ENCODE measurements at regions not wholly inside any gene's neighbourhood (a gene's known extent, or its start where the extent isn't known, plus 50 kb on each side); places are given as distances from the start of the nearest gene placed in this dataset.

DNA sequence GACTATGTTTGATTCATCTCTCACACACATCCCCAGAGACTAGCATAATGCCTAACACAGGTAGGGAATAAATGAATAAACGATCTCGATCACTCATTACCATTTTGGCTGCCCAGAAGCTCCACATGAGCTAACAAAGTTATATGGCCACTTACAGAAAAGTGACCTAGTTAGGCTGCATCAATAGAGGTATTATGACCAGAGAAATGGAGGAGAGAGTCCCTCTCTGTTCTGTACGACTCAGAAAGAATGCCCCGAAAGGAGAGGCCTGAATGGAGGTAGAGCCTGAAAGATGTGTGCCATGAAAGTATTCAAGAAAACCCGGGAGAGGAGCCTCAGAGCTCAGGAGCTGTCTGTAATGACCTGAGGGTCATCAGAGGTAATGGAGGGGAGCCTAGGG is 208.2 kb upstream of the GRIK3 start:
- DNase-seq, result no peak

DNA sequence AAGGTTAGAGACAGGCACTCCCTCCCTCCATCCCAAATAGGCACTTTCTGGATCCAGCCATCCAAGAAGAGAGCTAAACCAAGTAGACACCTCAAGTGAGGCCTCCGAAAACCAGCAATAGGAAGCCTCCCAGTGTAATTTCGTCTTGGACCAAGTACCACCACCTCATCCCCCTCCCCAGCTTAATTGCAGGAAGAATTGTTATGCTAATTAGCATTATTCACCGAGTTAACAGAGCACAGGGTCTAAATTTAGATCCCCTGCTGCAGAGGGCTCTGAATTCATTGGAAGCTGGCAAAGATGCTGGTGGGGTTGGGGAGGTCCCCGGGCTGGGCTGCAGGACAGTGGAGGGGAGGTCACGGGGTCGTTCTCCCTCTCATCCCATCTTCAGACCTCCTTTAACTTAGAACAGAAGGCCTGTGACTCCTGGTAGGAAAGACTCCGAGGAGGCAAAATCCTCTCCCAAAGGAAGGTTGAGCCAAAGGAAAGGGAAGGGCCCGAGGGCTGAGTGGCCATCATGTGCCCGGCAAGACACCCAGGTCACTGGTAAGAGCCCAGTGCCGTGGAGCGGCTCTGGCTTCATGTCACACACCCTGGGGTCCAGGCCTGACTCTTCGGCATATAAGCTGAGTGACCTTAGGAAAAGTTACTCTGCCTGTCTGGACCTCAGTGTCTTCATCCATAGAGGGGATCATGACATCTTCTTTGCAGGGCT is 209.2 kb upstream of the GRIK3 start:
- no peak for DNase-seq

DNA sequence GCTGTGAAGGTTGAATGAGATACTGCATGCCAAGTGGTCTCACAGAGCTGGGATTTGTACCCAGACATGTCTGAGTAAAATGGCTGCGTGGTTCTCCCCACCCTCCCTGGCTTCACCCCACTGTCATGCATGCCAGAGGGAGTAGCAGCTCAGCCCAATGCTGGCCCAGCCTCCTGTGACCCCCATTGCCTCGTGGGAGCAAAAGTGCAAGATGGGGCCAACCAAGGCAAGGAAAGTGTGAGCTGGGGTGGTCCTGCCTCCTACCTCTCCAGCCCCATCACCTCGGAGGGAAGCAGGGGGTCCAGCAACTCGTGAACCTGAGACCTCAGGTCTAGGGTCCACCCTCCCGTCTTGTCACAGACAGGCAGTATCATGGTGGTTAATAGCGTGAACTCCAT is 209.8 kb upstream of the GRIK3 start:
- DNase-seq, result no peak

DNA sequence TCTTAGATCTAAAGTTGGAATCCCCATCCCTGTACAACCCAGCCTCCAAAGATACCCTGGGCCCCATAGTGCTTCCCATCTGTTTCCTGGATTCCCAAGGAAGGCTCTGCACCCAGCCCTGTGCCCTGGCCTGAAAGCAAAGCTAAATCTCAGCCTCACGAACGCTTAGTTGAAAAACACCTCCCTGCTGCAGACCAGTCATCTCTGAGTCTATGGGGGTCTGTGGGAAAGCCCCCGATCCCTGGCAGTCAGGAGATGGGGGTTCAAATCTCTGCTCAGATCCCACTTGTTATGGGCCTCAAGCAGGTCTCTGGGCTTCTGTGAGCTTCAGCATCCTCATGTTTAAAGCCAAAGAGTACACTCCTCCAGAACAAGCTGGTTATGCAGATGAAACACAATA is 210.5 kb upstream of the GRIK3 start:
- no peak for DNase-seq

DNA sequence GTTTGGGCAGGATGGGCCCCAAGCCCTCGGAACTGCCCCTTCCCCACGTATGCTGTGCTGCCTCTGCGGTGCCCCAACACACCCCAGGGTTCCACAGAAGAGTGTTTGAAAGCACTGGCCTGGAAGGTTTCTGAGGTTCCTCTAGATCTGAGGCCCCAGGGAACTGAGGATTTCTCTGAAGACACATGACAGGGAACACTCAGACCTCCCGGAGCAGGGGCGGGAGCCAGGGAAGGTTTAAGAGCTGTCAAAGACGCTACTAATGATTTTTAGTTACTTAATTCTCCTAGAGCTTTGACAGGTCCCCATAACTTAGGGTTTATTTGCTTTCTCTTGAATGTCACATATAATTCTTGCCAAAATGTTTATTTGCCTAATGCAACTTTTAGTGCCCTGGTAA is 212.3 kb upstream of the GRIK3 start:
- no peak for DNase-seq

DNA sequence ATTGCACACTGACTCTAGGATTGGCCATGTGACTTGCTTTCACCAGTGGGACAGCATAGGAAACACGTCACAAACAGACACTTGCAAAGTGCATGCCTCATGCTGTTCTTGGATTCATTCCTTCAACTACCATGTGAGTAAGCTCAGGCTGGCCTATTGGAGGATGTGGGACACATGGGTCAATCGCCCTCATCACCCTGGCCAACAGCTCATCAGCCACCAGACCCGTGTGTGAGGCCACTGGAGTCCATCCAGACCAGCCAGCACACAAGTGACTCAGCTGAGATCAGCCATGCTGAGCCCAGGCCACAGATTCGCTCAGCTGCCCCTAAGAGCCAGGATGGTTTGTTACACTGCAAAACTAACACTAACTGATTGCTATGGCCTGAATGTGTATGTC is 216.1 kb upstream of the GRIK3 start:
- DNase-seq, result no peak

DNA sequence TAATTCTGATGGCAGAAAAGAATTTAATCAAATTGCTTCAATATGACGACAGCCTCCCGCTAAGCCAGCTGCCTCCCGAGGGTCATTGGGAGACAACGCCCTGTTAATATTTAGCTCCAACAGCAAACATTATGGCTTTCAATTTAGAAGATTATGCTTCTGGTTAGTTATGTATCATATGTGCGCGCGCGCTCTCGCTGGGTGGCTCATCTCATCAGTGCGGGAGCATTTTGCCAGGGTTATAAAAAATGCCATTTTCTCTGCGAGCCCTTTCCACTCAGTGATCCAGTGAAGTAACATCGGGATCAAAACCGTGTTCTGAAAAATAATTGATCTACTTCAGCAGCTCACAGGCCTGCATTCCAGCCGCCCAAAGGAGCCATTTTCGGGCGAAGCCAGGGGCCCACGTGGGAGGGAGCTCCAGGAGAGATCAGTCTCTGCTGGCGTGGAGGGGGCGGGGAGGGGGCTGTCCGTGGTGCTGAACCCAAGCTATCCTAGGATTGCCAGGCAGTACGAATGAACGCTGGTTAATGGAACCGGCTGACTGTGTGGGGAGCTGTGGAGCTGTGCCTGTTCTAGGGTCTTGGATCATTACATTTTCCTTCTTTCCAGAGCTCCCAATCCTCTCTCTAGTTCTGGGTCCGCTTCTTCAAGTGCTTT is 219.1 kb upstream of the ZC3H12A start:
- DNase-seq, result no peak

DNA sequence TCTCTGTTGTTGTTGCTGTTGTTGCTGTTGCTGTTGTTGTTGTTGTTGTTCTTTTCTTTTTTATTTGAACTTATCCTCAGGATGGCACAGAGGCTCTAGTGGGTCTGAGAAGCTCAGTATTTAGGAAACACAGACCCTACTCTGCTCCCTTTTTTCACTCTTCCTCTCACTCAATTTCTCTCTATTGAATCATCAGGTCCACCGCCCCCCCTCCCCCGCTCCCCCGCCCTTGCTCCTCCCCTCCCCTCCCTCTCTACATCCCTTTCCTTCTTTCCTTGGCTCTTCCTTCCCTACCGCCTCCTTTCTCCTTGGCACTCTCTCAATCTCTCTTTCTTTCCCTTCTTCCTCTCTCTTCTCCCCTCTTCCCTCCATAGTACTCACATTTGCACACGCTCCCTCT is 218.5 kb upstream of the ZC3H12A start:
- DNase-seq, result no peak

DNA sequence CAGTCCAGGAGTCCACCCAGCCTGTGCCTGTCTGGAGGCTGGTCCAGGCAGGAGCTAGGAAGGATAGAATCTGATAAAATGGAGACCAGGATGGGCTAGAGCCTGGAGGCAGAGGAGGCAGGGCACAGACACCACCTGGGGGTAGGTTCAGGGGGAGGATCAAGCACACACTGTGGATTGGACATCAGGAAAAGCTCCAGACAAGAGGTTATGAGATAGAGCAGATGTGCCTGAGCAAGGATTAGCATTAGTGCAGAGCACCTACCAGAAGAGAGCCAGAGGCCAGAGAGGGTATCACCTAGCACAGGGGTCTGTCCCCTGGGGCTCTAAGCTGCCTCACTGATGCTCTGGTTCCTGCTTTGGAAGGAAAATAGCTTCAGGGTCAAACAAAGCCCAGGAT is 216.7 kb upstream of the ZC3H12A start:
- no peak for DNase-seq

DNA sequence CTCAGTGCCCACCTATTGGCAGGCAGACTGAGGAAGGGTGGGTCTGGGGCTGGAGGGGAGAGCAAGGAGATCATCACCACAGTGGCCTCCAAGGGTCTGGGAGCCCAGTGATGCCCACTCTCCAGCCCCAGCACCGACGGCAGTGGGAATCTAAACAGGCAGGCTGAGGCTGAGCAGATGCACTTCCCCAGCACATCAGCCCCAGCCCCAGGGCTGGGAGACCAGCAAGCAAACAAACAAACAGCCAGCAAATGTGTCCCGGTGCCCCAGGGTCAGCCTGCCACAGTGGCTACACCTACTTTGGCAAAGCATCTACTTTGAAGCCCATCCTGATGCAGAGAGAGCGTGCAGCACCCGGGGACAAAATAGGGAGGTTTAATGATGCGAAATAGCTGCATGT is 216.3 kb upstream of the ZC3H12A start:
- DNase-seq, result no peak

DNA sequence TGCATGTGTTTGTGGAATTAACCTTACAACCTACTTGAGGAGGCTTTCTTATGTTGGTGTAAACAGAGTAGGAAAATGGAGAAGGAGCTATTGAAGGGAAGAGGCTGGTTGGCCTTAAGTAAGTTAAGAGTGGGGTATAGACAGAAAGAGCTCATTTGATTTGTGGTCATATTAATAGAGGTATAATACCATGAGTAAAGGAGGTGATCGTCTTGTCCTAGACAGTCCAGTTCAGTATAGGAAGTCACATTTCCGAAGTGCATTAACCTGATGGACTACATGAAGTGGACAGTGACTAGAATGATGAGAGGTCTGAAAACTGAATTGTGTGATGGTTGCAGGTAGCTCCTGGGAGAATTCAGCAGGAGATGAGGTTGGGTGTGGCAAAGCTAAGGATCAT is 215.4 kb upstream of the ZC3H12A start:
- DNase-seq, result no peak

DNA sequence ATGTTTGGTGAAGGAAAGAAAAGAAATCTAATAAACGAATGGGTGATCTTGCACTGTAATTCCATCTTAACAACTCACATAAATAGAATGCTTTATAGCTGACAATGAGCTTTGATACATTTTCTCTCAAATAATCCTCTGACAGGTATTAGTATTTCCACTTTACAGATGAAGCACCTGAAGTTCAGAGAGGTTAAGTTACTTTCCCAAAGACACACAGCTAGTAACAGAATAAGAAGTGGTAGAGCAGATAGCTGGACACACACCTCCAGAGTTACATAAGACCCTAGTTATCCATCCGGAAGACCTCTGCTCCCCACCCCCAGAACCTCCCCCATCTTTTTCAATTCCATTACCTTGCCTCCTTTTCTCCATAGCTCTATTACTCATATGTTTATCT is 213.3 kb upstream of the ZC3H12A start:
- no peak for DNase-seq

DNA sequence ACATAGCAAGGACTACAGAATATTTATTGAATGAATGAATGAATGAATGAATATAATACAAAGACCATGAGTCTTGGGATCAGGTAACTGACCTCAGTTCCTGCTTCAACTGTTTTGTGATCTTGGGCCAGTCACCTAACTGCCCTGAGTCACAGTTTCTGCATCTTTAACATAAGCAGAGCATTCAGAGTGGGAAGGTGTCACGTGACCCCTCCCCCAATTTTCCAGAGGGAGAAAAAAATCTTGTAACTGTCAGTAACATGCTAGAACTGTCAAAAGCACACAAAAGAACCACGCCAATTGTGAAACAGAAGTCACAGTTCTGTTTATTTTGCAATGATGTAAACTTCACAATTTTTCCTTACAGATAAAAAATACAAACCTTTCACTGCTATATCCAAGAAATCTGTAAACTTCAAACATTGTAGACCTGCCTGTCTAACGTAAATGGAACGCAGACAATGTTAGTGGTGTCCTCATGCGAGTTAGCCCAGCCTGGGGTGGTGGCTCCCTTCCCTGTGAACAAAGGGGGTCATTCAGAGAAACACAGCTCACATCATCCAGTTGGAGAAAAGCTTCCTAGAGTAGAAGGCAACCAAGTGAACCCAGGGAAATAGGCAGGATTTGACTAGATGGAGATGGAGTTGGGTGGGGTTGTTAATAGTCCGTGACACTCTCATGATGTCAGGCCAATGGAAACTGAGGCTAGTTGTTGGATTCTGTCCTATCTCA is 211.8 kb upstream of the ZC3H12A start:
- DNase-seq, result no peak

DNA sequence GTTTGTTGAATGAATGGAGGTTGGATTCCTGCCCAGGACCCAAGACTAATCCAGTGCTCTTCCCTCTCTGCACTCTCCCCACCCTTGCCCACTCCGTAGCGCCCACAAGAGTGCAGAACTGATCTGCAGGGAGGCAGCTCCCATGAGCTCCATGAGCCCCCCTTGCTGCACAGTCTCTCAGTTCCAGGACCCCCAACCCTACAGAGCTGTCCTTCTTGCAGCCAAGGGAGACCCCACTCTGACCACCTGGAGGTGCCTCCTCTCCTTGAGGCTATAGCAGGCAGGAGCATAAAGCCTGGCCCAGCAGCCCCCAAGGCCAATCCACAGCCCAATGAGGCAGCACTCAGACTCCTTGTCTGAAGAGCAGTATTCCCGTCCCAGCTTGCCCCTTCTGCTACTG is 209.2 kb upstream of the ZC3H12A start:
- no peak for DNase-seq

DNA sequence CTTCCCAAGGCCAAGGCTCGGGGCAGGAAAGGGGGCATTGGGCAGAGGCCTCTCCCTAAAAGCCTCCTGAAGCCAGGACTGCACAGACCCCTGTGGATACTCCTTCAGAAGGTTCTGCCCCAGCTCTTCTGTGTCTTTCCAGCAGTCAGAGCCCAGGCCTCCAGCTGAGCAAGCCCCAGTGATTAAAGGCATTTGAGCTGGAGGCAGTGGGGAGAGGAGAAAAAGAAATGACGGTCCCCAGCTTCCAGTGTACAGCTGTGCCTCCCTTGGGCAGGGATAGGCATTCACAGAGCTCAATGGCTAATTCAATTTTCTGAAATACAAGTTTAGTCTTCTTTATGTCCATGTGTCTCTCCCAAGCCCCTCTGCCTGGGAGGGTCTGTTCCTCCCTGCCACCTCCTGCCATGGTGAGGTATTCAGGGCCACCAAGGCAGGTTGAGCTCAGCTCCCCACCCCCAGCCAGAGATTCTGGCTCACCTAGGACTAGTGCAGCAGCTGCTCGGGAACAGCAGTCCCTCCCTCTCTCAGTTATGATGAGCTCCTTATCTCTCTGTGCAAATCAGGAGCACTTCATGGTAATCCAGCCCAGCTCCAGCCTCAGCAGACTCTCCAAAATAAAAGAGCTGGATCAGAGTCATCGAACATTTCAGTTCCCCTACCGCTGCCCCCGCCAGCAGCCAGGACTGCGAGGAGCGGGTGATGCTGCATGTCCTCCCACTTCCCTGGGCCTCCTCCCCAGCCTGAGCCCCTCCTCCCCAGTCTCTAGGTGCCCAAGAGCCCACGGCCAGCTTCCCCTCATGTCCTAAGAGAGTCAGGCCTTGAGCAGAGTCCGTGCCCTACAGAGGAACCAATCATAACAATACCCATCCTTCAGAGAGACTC is 208.4 kb upstream of the ZC3H12A start:
- no peak for DNase-seq

DNA sequence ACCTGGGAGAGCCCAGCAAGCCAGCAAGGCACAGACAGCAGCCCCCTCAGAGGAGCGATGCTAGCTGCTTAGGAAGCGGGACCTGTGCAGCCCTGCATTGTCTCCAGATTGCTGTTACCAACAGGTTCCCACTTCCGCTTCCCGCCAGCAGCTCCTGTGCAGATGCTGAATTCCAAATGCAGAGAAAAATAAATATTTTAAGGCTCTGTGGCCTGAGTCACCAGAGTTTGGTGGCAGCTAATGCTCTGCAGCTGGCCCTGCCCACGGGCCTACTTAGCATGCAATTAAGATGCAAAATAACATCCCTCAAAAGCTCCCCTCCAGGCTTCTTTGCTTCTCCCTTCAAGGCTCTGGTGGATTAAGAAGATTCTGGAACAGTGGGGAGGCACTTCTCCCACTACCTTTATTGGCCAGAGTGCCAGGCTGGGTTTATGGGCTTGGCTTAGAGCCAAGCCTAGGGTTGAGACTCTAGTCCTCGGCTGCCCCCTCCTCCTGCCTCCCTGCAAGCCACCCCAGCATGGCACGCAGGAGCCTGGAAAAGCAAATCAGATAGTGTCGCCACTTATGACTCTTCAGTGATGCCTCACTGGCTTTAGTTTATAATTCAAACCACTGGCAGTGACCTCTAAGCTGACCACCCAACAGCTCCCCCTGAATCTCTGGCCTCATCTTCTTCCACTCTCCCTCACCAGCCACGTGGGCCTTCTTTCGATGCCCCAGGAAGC is 207.1 kb upstream of the ZC3H12A start:
- no peak for DNase-seq

DNA sequence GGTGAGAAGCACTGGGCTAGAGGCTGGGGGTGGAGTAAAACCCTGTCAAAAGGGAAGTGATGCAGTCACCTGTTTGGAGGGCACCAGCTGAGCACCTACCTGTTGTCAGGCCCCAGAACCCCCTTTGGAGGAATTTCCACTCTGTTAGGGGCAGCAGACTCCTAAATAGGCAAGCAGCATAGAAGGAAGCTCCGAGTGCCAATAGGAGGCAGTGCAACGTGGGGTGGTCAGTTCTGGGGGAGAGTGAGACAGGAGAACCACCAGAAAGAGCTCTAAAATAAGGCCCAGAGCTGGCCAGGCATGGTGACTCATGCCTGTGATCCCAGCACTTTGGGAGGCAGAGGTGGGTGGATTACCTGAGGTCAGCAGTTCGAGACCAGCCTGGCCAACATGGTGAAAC is 203.7 kb upstream of the ZC3H12A start:
- DNase-seq, result no peak

DNA sequence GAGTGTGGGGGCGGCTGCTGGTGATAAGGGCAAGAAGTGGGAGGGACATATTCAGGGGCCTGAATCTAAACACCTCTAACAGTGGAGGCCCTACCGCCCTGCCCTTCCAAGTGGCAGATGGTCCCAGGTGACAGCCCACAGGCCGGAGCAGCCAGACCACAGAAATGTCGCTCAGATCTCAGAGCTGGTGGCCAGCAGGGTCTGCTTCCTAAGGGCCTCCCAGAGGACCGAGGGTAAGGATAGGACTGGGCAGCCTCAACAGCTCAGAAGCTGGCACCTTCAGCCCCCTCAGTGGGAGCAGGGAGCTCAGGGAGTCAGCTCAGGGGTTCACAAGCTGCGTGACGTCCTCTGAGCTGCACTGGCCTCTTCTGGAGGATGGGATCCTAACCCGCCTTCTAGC is 201.8 kb upstream of the ZC3H12A start:
- no peak for DNase-seq

DNA sequence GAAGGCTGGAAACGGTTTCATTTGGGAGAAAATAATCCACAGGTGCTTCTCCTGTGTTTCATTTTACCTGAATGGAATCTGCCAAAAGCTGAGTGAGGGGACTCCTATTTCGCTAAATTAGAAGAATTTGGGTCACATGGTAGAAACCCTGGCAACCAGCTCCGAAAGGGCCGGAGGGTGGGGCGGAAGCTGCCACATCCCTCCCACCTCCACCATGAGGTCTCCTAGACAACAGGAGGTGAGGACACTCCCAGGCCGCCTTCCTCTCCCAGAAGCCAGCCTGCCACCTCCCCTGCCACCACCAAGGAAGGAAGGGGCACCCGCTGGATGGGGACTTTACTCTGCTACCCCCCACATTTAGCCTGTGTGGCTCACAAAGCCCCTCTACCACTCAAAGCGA is 199.9 kb upstream of the ZC3H12A start:
- no peak for DNase-seq

DNA sequence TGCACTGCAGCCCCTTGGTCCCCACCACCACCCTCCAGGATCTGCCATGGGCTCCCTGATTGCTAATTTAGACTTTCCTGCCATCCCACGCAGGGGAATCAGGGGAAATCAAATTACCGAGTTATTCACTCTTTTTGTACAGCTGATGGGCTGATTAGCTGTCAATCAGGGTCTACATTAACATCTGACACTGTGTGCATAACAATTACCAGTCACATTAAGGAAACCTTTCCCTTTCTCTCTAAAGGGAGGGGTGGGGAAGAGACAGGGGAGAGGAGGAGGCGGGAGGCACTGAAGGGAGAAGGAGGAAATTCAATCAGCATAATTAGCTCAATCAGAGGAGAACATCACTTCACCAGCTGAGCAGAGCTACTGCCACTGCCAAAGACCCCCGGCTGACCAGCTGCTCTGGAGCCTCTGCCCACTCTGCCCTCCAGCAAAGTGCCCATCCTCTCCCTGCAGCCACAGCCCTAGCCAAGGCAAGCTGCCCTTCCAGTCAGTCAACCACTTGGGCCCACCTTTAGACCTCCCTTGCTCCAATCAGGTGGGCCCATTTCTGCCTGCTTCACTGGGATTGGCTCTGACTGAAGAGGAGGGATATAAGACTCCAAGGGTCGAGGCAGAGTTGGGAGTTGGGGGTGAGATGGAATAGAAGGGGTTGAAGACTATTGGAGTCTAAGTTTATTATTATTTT is 199.3 kb upstream of the ZC3H12A start:
- no peak for DNase-seq

DNA sequence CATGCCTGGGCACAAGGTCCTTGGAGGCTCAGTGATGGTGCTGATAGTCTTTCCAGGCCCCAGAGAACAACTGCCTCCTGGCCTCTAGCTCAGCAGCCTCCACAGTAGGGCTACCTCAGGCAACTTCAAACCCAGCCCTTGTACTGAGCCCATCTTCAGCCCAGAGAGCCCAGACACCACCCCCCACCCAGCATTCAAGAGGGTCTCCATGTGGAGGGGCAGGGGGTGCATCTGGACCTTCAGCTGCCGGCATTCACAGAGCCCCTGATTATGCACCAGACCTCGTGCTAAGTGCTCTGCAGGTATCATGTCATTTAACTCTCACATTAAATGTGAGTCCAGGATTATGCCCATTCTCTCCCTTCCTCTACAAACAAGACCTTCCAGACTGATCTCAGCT is 197.0 kb upstream of the ZC3H12A start:
- no peak for DNase-seq

Data from skin of body (tissue), 1 donor.